ENCODE measurements at regions not wholly inside any gene's neighbourhood (a gene's known extent, or its start where the extent isn't known, plus 50 kb on each side); places are given as distances from the start of the nearest gene placed in this dataset.
"Not testable (repeated sequence)": the region's sequence is repeated elsewhere in the genome, so short reads cannot be mapped to it uniquely, and the experiment has no call there.

DNA sequence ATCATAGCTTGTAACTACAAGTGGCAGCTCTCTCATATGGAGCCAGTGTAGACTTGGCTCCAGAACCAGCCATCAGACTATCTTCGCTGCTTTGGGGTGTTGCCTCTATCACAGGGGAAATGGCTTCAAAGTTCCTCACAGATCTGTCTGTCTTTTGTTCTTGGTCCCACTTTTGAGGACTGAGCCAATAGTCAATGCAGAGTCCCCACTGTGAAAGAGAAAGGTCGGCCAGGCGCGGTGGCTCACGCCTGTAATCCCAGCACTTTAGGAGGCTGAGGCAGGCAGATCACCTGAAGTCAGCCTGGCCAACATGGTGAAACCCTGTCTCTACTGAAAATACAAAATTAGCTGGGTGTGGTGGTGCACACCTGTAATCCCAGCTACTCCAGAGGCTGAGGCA lies 86.9 kb upstream of the FZD7 start:
- DNase-seq; H3K27me3 Mint-ChIP-seq (ENCODE audit: unreplicated experiment); H3K4me3 Mint-ChIP-seq (ENCODE audit: low read depth, unreplicated experiment); CTCF ChIA-PET; intact Hi-C loops (cut with micrococcal nuclease; ENCODE audit: unreplicated experiment); H3K4me1 Mint-ChIP-seq (ENCODE audit: low read depth, unreplicated experiment); BruUV-seq (replicated peaks); H3K27ac Mint-ChIP-seq (ENCODE audit: unreplicated experiment); H3K9me3 Mint-ChIP-seq (ENCODE audit: low read depth, unreplicated experiment); H3K36me3 Mint-ChIP-seq (ENCODE audit: insufficient read depth, unreplicated experiment): not testable (repeated sequence)

DNA sequence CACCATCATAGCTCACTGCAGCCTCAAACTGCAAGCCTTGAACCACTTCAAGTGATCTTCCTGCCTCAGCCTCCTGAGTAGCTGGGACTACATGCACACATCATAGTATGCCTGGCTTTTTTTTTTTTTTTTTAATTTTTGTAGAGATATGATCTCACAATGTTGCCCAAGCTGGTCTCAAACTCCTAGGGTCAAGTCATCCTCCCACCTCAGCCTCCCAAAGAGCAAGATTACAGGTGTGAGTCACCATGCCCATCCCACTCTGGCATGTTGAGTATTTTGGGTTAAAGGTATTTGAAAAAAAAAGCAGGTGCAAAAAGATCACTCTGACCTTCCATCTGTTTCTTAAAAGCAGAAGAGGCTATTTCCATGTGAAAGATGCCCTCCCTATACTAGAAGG lies 86.4 kb upstream of the FZD7 start:
- H3K4me1 Mint-ChIP-seq (ENCODE audit: low read depth, unreplicated experiment): no peaks in the 10 kb centered on the region
- intact Hi-C loops (cut with micrococcal nuclease; ENCODE audit: unreplicated experiment): no loop called here
- CTCF ChIA-PET: no interaction called here
- H3K27me3 Mint-ChIP-seq (ENCODE audit: unreplicated experiment): no peaks in the 10 kb centered on the region
- H3K27ac Mint-ChIP-seq (ENCODE audit: unreplicated experiment): no peak overlapping the region
- DNase-seq: no peak
- no TSS peak for BruUV-seq (replicated peaks)
- no peaks in the 10 kb centered on the region for H3K36me3 Mint-ChIP-seq (ENCODE audit: insufficient read depth, unreplicated experiment)
- peaks cover under 1% of the 10 kb centered on the region for H3K9me3 Mint-ChIP-seq (ENCODE audit: low read depth, unreplicated experiment)
- TF ChIP-seq, protein P1, sequence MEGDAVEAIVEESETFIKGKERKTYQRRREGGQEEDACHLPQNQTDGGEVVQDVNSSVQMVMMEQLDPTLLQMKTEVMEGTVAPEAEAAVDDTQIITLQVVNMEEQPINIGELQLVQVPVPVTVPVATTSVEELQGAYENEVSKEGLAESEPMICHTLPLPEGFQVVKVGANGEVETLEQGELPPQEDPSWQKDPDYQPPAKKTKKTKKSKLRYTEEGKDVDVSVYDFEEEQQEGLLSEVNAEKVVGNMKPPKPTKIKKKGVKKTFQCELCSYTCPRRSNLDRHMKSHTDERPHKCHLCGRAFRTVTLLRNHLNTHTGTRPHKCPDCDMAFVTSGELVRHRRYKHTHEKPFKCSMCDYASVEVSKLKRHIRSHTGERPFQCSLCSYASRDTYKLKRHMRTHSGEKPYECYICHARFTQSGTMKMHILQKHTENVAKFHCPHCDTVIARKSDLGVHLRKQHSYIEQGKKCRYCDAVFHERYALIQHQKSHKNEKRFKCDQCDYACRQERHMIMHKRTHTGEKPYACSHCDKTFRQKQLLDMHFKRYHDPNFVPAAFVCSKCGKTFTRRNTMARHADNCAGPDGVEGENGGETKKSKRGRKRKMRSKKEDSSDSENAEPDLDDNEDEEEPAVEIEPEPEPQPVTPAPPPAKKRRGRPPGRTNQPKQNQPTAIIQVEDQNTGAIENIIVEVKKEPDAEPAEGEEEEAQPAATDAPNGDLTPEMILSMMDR (IDR thresholded peaks at IDR 0.05; ENCODE audit: unreplicated experiment): no peak
- H3K4me3 Mint-ChIP-seq (ENCODE audit: low read depth, unreplicated experiment): no peak overlapping the region

DNA sequence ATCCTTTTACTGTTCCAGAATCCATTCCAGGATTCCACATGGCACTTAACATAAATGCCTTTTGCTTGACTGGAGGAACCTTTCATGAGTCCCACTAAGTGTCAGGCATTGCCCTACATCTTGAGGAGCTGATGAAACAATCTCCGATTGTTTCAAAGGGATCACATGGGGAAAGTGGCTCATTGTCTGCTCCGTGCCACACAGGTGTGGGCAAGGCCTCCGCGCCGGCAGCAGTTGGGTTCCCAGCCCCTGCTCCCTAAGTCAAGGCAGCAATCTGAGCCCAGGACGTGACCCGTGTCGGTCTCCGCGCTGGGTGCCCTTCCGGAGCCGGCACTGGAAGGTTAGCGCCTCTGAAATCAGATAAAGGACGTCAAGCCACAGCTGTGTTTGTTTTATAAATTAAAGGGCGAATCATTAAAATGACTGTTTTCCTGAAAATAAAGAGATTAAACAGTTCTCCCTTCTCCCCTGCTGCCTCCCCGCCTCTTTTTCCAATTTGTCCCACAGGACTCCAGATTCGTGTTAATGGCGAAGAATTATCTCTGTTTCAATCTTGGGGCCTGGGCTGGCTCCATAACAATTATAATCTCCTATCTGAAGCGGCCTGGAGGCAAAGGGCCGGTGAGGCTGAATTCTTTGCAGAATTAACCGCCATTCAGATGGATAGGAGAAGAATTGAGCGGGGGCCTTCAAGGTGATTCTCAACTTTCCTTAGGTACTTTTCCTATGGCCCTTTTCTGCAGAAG lies 84.3 kb upstream of the FZD7 start:
- Mint-ChIP-seq H3K4me3 (ENCODE audit: low read depth, unreplicated experiment) (no peak overlapping the region), H3K4me1 (ENCODE audit: low read depth, unreplicated experiment) (no peaks in the 10 kb centered on the region), H3K27me3 (ENCODE audit: unreplicated experiment) (no peaks in the 10 kb centered on the region), H3K9me3 (ENCODE audit: low read depth, unreplicated experiment) (no peaks in the 10 kb centered on the region), H3K27ac (ENCODE audit: unreplicated experiment) (no peak overlapping the region), H3K36me3 (ENCODE audit: insufficient read depth, unreplicated experiment) (no peaks in the 10 kb centered on the region)
- CTCF ChIA-PET: no interaction called here
- TF ChIP-seq, protein P1 (IDR thresholded peaks at IDR 0.05; ENCODE audit: unreplicated experiment): no peak
- intact Hi-C loops (cut with micrococcal nuclease; ENCODE audit: unreplicated experiment): no loop called here
- DNase-seq: no peak
- no TSS peak for BruUV-seq (replicated peaks)

DNA sequence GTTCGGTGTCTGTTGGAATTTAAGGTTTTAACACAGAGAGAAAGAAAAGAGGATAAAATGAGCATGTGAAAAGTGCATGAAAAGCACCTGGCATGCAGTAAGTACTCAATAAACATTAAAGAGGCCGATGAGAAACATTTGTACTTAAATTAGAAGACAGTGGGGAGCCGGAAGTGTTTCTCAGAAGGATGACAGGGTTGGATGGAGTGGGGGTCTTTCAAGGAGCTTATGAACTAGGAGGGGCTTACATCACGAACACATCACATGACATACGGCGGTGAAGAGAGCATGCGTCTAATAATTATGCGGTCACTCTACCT lies 83.8 kb upstream of the FZD7 start:
- CTCF ChIA-PET: no interaction called here
- H3K9me3 Mint-ChIP-seq (ENCODE audit: low read depth, unreplicated experiment): no peaks in the 10 kb centered on the region
- no peak overlapping the region for H3K27ac Mint-ChIP-seq (ENCODE audit: unreplicated experiment)
- H3K4me1 Mint-ChIP-seq (ENCODE audit: low read depth, unreplicated experiment): no peaks in the 10 kb centered on the region
- no peak for DNase-seq
- intact Hi-C loops (cut with micrococcal nuclease; ENCODE audit: unreplicated experiment): no loop called here
- no peak overlapping the region for H3K4me3 Mint-ChIP-seq (ENCODE audit: low read depth, unreplicated experiment)
- TF ChIP-seq, protein P1 (IDR thresholded peaks at IDR 0.05; ENCODE audit: unreplicated experiment): no peak
- H3K27me3 Mint-ChIP-seq (ENCODE audit: unreplicated experiment): peaks cover 4% of the 10 kb centered on the region
- no peaks in the 10 kb centered on the region for H3K36me3 Mint-ChIP-seq (ENCODE audit: insufficient read depth, unreplicated experiment)
- BruUV-seq (replicated peaks): no TSS peak

DNA sequence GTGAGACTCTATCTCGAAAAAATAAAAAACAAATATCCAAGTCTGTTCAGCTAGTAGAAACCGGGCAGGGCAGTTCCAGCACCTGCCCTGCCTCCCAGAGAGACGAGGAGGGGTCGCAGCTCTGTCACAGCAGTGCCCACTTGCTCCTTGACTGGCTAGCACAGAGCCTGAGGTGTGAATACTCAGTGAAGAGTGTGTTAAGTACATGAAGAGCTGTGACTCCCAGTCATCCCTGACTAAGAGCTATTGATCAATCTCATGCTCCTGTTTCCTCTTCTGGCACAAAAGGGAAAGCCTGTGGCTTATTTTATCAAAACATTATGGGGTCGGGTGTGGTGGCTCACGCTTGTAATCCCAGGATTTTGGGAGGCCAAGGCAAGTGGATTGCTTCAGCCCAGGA lies 83.0 kb upstream of the FZD7 start:
- no peak for DNase-seq
- no TSS peak for BruUV-seq (replicated peaks)
- H3K9me3 Mint-ChIP-seq (ENCODE audit: low read depth, unreplicated experiment): no peaks in the 10 kb centered on the region

More for the DNA sequence above, 83.0 kb upstream of the FZD7 start:
- no peak overlapping the region for H3K27ac Mint-ChIP-seq (ENCODE audit: unreplicated experiment)
- no peaks in the 10 kb centered on the region for H3K36me3 Mint-ChIP-seq (ENCODE audit: insufficient read depth, unreplicated experiment)
- peaks cover 12% of the 10 kb centered on the region for H3K27me3 Mint-ChIP-seq (ENCODE audit: unreplicated experiment)
- TF ChIP-seq, protein P1 (IDR thresholded peaks at IDR 0.05; ENCODE audit: unreplicated experiment): no peak
- no peaks in the 10 kb centered on the region for H3K4me1 Mint-ChIP-seq (ENCODE audit: low read depth, unreplicated experiment)
- H3K4me3 Mint-ChIP-seq (ENCODE audit: low read depth, unreplicated experiment): no peak overlapping the region
- CTCF ChIA-PET: interaction anchor here (0.7 to 0.9 kb wide), 2 partner anchors 12 to 29 kb away, joined by 5 read pairs; no protein-coding TSS in a partner anchor
- intact Hi-C loops (cut with micrococcal nuclease; ENCODE audit: unreplicated experiment): no loop called here

Data from Calu3 (cell line).